T-helper 2 cell (primary cell): ENCODE measurements at regions not wholly inside any gene's neighbourhood (a gene's known extent, or its start where the extent isn't known, plus 50 kb on each side); places are given as distances from the start of the nearest gene placed in this dataset.
"Not testable (repeated sequence)": the region's sequence is repeated elsewhere in the genome, so short reads cannot be mapped to it uniquely, and the experiment has no call there.

Experiments
- DNase-seq, 5 experiments: peaks; one replicate each; pipeline versions ENCODE4 v3.0.0 to v3.0.0-alpha.2; 2012 to 2022

- DNase-seq, result no peak
Measured at GRCh38 chr11:22567759-22568158, 57.9 kb downstream of the FANCF start.

GRCh38 chr11:22566293-22566692 is 59.3 kb downstream of the FANCF start:
- no peak for DNase-seq

DNA sequence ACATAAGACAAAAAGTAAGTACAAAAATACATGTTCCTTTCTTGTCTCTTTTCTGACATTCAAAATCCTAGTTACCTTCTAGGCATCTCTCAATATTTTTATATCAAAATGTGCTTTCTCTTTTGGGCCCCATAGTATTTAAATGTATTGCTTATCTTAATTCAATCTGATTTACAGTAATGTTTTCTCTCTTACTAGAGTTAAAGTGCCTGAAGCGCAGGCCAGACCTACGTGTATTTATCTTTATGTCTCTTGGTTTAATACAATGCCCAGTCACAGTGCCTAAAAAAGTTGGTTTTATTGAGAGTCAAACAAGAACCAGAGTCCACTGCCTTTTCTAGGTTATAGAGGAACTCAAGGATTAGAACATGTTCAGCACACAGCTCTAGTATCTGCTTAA is 64.3 kb downstream of the FANCF start:
- DNase-seq, result no peak

DNA sequence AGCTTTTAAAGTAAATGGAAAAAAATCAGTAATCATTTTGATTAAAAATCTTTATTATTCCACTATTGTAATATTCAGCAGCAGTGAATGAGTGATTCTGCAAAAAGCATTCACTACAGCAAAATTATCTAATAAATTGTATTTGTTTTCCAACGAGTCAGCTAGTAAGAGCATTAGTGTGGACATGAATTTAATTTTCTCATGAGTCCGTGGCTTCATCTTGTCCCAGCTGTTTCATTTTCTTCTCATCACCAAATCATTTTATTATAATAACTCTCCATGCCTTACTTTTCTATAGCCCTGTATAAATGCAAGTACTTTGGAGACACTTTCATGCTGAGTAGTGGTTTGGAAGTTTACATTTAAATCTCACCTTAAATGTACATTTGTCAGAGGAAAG is 66.2 kb downstream of the FANCF start:
- no peak for DNase-seq

GRCh38 chr11:22558664-22559063 is 67.0 kb downstream of the FANCF start:
- no peak for DNase-seq

DNA sequence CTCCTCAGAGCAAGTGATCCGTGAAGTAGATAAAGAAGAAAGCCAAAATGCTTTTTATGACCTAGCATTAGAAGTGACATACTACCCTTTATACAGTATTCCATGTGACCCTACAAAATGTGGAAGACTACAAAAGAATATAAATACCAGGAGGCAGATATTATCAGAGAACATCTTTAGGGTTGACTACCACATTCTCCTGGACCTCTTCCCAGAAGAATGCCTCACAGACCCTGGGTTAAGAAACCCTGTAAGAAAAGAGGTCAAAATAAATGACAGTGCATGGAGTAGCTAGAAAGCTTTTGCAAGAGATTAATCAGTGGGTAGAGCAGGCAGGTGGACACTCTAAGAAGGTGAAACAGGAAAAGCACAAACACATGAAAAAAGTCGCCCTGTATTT is 69.2 kb downstream of the FANCF start:
- no peak for DNase-seq

GRCh38 chr11:22555881-22556280 is 69.7 kb downstream of the FANCF start:
- no peak for DNase-seq

DNA sequence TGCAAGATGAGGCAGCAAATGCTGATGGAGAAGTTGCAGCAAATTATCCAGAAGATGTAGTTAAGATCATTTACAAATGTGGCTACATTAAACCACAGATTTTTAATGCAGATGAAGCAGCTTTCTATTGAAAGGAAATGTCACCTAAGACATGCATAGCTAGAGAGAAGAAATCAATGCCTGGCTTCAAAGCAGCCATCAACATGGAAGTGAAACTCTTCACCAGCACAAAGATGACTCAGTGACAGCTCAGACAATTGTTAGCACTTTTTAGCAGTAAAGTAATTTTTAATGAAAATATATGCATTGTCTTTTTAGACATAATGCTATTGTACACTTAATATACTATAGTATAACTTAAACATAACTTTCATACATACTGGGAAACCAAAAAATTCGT is 71.4 kb downstream of the FANCF start:
- DNase-seq, result peak in 1 of 5 experiments; percentile 10

DNA sequence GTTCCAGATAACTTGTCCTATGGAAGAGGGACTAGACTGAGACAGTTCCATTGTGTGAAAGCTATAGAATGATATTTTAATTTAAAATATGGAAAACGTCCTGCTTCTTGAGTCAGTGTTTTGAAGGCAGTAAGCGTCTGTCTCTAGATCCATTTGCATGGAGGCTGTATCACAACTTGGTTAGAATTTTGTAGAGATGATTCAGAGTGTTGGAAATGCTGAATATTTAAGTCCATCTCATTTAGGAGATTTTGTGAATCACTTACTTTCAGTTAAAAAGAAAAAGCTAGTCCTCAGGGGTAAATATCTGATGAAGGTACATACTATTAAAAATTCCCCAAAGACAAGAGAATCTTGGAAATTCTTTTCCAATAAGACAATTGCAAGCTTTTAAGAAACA is 72.7 kb downstream of the FANCF start:
- DNase-seq, result no peak

DNA sequence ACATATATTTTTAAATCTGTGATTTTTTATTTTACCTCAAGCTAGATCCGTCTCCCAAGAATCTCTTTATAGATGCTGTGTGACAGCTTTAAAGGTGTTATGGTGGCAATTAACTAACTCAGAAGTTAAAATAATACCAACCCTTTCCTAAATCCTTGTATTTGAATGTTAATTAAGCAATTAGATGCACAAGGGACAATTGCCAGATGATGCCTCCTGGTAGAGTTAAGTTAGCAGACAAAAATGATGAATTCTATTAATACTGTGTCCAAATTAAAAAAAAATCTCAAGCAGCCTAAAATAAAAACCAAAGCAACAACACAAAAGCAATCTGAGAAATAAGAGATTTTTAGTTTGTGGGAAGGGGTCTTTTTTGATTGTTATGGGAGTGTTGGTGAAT is 78.9 kb downstream of the FANCF start:
- no peak for DNase-seq

GRCh38 chr11:22543261-22543660 is 82.4 kb downstream of the FANCF start:
- DNase-seq, result no peak

- DNase-seq, result no peak
Measured at GRCh38 chr11:22539821-22540256, 85.8 kb downstream of the FANCF start.

DNA sequence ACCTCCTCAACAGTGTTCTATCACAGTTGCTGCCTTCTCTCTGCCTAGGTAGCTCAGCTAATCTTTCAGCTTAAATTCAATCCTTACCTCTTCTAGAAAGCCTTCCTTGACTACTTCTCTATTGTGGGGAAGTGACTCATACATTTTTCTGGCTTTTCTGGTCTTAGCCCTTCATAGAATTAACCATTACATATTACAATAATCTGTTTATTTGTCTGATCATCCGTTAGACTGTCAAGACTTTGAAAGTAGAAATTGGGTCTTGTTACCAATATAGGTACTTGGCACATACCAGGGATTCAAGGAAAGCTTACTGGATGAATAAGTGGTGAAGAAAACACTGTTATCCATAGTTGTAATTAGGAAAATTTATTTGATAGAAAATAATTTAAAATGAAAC is 89.6 kb downstream of the FANCF start:
- DNase-seq, result no peak

DNA sequence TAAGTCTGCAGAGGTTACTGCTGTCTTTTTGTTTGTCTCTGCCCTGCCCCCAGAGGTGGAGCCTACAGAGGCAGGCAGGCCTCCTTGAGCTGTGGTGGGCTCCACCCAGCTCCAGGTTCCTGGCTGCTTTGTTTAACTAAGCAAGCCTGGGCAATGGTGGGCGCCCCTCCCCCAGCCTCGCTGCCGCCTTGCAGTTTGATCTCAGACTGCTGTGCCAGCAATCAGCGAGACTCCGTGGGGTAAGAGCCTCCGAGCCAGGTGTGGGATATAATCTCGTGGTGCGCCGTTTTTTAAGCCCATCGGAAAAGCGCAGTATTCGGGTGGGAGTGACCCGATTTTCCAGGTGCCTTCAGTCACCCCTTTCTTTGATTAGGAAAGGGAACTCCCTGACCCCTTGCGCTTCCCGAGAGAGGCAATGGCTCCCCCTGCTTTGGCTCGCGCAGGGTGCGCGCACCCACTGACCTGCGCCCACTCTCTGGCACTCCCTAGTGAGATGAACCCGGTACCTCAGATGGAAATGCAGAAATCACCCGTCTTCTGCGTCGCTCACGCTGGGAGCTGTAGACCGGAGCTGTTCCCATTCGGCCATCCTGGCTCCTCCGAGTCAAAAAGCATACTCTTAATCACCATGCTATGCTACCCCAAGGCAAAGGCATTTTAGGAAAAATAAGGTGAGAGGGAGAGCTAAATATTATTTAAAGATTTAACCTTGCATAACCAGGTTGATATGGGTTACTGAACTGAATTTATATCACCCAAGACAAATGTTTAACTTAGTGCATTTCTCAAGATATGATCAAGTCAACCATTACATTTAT is 96.8 kb downstream of the FANCF start:
- DNase-seq, result not testable (repeated sequence)

GRCh38 chr11:22522225-22522624 is 103.4 kb downstream of the FANCF start:
- DNase-seq, result no peak

GRCh38 chr11:22521226-22521625 is 104.4 kb downstream of the FANCF start:
- DNase-seq, result peak in 1 of 5 experiments; percentile 35

DNA sequence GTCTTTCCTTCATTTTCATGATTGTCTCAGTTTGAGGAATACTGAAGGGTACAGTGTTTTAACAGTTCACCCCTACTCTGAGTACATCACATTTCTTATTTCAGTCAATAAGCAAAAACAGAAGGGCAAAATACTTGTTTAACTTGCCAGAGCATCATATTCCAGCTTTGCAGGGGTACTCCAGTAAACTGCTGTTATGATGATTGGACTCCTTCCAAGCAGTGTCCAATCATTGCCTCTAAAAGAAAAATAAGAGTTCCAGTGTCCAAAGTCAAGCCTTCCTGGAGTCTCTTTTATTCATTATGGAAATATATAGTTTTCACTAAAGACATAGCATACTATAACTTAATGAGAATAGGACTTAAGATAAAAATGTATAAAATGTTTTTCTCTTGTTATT is 105.1 kb downstream of the FANCF start:
- DNase-seq, result no peak

GRCh38 chr11:22518344-22518743 is 107.3 kb downstream of the FANCF start:
- not testable (repeated sequence) for DNase-seq

DNA sequence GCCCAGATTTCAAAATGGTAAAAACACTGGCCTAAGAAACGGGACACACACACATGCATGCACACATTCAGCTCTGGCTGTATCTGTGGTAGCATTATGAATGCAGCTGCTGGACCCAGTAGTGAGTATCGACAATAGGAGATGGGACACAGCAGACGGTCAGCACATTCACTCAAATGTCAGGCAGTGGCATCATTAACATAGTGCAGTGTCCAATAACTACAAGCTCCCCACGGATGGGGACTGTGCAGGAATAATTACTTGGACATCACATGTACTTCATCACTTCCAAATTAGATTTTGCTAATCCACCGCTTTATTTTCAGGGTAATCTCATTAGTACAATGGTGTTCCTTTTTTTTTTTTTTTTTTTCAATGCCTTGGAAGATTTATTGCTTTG is 109.5 kb downstream of the FANCF start:
- no peak for DNase-seq

DNA sequence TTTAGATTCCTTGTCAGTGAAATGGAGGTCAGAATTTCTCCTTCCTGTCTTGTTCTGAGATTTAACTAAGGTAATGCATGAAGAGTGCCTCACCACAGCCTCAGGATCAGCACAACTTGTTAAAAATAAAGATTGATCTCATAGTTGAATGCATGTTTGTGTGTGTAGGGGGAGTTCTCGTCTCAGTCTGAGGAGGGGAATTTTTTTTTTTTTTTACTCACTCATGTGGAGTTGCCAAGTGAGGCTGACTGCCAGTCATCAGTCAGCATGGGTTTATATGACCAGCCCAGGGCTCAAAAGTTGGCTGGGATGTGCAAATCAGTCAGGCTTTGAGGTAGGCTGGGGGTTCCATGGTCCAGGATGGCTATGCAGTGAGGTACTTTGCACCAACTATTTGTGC is 113.2 kb downstream of the FANCF start:
- DNase-seq, result no peak

- no peak for DNase-seq
Measured at GRCh38 chr11:22510741-22511140, 114.9 kb downstream of the FANCF start.

- no peak for DNase-seq
Measured at GRCh38 chr11:22510010-22510409, 115.6 kb downstream of the FANCF start.

DNA sequence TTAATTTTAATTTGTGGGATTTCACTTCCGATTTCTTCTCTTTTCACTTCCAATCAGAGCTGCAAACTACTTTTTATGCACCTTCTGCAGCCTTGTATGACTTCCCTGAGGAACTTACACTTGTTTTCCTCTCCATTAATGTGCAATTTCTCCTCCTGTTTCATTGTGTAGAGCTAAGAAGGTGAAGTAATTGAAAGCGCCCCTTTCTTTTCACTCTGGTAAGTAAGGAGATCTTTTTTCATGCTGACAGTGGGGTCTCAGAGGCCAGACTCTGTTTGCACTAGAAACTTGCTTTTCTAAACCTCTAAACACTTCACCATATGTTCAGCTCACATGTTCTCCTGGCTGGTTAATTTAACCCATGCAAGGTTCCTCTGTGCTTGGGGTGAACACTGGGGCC is 117.0 kb downstream of the FANCF start:
- DNase-seq, result no peak

- DNase-seq, result no peak
Measured at GRCh38 chr11:22497474-22497873, 128.1 kb downstream of the FANCF start.
